CD4-positive, alpha-beta T cell treated with Interleukin-15 for 4 hours (primary cell): ENCODE measurements at regions not wholly inside any gene's neighbourhood (a gene's known extent, or its start where the extent isn't known, plus 50 kb on each side); places are given as distances from the start of the nearest gene placed in this dataset.

ENCODE experiments used
- DNase-seq: peaks from one replicate; pipeline ENCODE4 v3.0.0-alpha.2; 2020; ENCODE audit warnings: low spot score

DNA sequence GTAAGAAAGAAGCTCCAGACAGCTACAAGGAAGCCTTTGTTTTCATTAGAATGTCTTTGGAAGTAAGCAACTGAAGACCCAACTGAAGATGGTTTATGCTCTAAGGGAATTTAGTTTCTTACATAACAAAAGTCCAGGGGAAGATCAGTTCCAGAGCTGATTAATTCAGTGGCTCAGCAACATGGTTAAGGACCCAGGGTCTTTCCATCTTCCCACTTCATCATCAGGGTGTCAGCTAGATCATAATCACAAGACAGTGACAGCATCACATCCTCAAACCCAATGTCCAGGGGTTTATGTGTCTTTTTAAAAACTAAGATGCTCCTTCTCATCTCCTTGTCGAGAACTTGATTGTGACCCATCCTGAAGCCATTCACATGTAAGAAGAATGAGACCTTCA, 119.7 kb upstream of the PRDM1 start:
- DNase-seq = no peak

DNA sequence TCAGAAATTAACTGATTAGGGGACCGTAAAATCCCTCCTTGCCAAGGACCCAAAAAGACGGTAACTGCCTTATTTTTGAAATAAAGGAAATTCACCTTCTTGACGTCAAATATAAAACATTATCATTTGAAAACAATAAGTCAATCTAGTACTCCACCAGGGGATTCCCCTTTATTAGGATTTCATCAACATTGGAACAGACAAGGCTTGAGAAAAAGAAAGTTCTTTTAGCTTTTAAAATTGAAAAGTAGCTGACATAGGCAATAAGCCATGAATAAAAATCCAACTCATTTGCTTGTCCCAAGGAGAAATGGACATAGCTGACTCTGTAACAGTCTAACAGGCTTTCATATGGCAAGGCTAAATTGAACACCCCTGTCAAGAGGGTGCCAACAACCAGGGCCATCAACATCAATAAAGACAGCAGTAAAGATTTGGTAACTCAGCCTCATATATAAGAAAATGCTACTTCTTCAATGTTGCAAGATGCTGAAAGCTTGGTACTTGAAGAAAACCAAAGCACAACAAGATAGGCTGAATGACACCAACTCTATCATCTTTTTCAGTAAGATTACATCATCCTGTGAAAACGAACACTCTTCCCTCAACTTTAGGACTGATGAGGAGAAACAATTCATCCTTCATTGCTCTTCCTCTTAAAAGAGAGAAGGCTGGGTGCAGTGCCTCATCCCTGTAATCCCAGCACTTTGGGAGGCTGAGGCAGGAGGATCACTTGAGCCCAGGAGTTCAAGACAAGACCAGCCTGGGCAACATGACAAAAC, 121.0 kb upstream of the PRDM1 start:
- no peak for DNase-seq

DNA sequence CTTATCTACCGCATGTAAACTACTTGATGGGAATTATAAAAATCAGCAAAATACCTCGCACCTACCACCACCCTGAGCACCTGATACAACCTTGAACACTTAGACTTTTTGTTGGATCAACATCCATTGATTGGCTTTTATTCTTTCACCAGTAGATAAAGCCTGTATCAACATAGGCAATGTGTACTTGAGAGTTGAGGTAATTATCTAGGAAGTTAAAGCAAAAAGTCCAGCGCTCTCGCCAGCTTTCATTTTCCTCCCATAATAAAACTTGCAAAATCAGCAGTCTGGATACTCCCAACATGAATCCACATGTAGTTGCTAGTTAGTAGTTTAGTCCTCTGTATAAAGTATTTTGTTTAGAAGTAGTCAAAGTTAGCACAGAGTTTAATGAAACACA, 132.0 kb upstream of the PRDM1 start:
- no peak for DNase-seq

DNA sequence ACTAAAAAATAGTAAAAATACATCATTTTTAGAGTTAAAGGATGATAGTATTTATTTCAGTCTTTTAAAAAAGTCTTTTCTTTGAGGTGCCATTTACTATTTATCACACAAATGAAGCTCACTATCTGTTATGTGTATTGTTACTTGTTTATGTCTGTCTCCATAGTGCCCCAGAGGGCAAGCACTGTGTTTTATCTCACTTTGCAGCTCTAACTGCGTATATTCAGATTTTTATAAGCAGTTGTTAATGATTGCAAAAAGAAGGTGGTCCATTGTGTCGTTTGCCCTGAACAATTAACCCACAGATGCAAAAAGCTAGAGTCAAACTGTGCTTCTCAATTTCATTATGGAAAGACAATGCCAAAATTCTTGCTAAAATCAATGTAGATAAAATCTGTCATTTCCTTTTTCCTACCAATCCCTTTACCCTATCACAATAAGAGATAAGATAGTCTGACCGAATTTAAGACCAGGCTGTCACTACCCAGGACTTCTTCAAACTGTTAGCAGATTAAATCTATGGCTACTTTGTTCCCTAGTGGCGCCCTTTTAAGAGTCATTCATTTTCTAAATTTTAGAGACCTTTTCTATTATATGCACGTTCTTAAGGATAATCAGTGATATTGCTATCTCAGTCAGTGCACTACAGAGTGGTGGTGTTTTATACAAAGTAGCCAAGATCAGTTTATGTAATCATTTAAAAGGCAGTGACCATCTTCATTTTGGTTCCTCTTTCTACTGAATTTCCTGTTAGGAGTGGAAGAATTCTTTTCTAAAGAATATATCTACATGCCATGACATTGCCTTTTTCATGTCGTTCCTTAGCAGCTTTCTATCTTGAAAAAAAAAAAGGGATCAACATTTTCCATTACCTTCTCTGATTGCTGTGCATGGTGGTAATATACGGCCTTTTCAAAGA, 133.1 kb upstream of the PRDM1 start:
- no peak for DNase-seq

DNA sequence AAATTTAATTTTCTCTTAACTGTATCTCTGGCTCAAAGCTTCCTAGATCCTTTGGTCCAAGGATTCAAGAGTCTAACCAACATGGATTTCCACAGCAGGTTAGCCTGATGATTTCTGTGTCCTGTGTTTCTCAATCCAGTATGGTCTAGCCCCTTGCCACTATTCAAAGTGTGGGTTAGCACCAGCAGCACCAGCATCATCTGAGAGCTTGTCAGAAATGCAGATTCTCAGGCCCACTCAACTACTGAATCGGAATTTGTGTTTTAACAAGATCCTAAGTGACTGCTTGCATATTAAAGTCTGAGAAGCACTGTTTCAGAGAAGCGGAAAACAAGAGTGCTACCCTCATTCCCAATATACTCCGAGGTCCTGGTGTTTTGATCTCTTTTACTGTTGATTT, 133.8 kb upstream of the PRDM1 start:
- DNase-seq = no peak

DNA sequence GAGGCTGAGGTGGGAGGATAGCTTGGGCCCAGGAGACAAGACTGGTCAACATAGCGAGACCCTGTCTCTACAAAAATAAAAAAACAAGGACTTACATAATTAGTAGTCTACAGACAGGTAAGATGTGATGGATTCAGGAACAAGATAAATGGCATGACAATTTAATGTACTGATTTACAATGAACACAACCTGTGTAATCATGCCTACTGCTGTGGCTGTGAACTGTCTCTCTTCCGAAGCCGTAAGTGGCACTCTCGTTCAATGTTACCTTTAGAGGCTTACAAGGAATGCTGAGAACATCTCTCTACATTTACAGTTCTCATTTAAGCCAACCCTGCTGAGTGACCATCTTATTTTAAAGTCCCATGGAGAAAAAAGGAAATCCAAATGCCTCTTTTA, 134.8 kb upstream of the PRDM1 start:
- no peak for DNase-seq

DNA sequence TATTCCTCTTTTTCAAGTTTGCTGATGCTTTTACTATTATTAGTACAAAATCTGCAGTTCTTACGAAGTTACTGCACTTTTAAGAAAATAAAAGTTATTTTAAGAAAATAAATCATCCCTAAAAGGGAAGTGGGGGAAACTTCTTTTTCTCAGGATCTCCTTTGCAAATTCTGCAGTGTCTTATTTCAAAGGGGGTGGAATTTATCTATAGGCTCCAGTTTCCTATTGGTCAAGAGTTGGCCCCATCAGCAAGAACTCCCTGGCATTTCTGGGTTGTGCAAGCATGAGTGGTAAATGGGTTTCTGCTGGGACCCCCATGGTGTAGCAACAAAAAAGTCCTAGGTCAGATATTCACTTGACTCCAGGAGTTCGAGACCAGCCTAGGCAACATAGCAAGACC, 136.3 kb upstream of the PRDM1 start:
- DNase-seq = no peak

DNA sequence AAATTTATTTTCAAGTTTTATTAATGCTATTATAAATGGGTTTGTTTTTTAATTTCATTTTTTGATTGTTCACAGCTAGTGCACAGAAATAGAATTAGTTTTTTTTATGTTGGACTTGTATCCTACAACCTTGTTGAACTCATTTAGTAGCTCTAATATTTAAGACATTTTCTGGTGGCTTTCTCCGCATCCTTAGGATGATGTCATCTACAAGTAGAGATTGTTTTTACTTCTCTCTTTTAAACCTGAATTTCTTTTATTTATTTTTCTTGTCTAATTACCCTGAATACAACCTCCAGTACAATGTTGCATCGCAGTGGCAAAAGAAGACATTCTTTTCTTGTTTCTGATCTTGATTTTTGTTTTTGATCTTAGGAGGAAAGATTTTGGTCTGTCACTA, 142.6 kb upstream of the PRDM1 start:
- DNase-seq = no peak

DNA sequence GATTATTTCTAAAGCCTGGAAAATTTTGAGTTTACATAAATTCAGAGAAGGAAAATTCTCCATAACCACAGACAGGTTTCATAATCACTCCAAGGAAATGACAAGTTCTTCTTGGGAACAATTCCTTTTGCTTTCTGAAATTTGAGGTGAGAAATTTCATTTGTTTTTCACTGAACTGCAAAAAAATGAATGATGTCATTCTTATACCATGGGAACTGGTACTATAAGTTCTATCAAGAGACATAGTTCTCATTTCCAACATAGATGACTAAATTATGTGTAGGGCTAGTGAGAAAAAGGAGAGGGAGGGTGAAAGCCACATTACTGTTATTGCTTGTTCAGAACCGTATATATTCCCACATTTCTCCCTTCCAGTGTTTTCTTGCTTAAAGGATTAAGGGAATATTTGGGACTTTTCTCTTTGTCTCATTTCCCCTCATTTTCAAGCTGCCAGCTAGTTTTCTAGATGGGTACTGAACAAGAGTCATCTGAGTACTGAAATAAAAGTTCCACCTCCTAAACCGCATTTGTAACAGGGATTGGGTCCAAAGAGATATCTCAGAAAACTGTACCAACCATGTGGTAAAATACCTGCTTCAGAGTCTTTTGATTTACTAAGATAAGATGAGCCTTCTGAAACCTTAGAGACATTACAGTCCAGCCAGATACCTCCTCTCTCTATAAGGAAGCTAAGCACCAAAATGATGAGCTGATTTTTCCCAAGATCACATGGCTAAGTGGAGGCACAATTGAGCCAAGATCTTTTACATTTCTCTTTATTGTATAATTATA, 144.3 kb upstream of the PRDM1 start:
- DNase-seq = no peak

DNA sequence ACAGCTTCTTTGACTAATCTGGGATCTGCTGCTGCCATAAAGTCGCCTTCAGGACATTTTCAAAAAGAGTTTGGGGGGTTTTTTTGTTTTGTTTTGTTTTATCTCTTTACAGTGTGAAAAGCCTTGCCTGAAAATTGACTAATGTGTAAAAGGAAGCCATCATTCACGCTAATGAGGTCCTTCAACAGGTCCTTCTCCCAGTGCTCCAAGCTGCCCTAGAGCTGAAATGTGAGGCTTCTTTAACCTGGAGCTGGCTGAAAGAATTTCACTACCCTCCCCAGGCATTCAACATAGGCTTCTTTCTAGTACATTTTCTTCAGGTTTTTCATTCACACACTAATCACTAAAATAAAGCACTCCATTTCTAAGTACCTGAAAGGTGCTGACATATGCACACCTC, 145.1 kb upstream of the PRDM1 start:
- DNase-seq = no peak

DNA sequence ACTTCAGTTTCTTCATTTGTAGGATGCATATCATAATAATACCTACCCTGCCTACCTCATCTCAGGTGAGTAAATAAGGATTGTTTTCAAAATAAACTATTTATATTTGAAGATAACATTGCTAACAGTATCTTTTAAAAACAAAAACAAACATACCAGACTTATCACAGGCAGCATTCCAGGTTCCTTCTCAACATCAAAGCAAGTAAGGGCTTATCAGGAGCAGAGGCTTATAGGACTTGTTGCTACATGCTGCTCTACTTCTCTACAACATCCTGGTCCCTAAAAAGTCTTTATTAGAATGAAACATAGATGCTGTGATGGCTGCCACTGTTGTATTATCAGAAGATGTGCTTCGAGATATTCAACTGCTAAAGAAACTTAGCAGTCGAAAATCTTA, 149.2 kb upstream of the PRDM1 start:
- no peak for DNase-seq

DNA sequence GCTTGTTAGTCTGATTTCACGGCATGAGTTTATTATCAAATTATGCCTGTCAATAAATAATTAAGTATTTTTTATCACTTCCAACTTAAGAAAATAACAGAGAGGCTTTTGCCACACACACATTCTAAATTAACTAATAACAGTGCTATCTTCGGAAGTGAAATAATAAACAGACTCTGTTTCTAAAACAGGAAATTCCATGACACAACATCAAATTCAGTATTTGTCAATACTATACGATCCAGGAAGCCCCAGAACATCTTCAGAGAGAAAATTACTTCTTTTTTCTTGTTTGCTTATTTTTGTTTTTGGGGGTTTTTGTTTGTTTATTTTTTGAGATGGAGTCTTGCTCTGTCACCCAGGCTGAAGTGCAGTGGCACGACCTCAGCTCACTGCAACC, 150.7 kb upstream of the PRDM1 start:
- DNase-seq = no peak

DNA sequence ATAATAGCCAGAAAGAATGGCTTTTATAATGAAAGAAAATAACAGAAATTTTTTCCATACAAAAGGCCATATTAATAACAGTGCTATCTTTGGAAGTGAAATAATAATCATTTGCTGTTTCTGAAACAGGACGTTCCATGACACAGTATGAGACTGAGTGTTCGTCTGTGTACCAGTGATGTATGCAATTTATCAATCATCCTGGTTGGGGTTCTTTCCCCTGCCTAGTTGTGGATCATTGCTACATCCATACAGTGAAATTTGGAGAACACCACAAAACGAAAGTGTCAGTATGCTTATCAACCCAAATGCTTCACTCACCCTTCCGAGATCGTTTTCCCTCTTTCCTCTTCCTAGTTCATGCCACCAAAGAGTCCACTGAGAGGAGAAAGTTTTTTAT, 151.4 kb upstream of the PRDM1 start:
- no peak for DNase-seq

DNA sequence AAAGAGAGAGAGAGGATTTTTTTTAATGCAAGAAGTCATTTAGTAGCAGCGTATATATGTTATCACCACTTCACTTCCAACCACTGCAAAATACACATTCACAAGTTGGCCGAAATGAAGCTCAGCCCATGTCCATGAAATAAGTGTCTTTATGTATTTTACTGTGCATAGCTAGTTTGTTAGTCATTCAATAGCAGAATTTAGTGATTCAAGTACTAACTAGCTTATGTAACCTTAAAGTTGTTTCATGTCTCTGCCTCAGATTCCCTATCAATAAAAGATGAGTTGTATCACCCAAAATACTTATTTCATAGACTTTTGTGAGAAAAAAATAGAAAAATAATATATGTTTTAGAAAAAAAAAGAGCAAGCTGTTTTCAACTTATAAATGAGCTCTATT, 153.7 kb upstream of the PRDM1 start:
- DNase-seq = no peak

DNA sequence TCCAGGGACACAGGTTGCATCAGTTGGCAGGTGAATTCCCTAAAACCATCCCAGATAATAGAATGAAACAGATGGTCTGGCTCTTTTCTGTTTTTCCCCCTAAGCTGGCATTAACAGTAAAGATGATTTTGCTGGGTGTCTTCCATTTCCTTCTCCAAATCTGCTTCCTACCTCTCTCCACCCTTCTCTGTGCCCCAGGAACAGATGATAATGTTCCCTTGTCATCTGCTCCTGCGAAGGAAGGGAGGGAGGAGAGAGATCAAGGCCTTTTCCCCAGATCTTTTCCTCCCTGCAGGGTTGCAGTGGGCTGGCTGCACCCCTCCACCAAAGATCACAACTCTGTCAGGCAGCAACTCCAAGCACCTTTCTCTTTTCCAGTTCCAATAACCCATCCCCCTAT, 156.5 kb upstream of the PRDM1 start:
- no peak for DNase-seq

DNA sequence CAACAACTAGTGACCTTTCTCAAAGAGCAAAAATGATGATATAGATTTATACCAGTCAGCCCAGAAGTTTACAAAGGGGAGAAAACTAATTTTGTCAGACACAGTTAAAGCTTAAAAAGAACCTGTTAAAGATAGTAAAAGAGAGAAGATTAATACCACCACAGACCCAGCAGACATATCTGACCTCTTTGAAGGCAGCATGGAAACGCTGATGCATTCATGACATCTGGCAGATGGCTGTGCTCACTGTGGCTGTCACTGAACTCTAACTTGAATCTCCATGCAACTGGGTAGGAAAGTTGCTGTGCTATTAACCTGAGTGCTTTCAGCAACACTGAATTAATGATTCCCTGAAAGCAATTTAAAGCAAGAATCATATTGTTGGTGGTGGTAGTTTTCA, 159.8 kb upstream of the PRDM1 start:
- no peak for DNase-seq

DNA sequence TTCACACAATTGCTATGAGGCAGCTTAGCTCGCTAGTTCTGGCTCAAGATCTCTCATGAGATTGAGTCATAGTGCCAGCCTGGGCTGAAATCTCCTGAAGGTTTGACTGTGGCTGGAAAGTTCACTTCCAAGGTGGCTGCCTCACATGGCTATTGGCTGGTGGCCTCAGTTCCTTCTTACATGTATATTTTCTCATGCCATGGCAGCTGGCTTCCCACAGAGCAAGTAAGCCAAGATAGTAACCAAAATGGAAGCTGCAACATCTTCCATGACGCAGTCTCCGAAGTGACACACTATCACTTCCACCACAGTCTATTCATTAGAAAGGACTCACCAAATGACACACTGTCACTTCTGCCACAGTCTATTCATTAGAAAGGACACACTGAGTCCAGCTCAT, 160.4 kb upstream of the PRDM1 start:
- no peak for DNase-seq

DNA sequence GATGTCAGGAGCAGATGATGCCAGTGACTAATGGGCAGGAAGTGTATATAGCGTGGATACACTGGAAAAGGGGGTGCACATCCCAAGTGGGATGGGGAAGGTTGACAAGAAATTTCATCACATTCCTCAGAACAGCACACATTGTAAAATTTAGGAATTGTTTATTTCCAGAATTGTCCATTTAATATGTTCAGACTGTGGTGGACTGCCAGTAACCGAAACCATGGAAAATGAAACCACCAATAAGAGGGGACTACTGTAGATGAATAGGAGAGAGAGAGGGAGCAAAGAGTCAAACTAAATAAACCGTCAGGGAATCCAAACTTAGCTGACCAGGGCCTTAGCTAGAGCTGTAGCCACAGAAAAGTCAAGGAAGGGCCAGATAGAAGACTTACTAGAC, 164.4 kb upstream of the PRDM1 start:
- no peak for DNase-seq

DNA sequence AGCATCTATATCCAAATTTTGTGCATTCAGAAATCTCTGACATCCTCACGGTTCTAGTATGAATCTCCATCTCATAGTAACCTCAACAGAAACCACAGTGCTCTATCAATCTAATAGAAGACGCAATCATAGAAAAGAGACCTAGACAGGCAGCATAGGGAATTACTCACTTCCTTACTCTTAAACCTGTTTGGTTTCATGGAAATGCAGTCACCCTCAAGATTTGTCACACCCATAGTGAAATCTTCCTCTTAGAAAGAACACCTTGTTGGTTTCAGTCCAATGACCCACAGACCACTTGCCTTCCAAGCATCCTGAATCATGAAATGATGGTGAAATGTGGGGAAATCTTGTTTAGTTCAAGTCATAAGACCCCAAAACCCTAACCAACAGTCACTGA, 166.1 kb upstream of the PRDM1 start:
- DNase-seq = no peak

DNA sequence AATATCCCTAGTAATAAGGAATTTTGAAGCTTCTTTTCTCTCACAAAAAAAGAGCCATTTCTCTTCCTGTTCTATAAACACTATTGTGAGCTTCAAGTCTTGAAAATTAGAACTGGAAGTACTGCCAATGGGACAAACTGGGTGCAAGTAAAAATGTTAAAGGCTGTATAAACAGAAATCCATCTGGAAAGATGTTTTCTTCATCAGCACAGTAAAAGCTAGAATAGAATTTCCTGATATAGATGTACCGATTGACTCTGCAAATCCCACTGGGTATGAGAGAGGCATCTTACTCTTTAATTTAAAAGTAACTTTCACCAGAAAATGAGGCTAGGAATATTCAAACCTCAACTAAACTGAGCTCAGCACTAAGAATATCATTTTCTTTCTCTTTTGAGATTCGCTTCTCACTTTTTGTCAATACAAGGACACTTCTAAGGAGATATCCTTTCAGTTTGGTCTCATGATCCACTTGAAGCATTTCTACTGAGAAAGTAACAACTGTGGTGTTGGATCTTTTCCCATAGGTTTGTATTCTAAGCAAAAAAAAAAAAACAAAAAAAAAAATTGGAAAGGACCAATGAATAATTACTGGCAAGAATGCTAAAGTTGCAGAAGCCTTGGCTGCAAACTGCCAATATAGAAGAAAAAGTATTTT, 169.0 kb upstream of the PRDM1 start:
- no peak for DNase-seq

DNA sequence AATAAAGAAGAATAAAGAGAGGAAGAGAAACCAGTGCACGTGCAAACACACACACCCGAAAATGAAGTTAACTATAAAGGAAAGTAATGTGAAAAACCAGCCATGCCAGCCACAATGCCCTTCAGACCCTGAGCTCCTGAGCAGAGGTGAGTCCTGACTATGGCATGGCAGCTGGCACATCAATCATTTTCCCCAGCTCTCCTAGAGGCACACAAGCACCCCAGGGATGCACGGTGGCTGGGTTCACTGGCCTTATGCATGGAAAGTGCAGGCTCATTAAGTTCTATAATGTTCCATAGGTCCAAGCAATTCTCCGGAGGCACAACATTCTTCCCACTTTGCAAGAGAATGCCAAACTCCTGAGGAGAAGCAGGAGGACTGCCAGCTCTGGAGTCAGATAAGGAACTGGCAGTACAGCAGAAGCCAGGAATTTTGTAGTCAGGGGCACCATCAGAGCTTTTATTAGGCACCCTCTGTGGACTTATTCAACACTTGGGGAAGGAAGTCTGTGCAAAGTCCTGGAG, 175.0 kb upstream of the PRDM1 start:
- no peak for DNase-seq

DNA sequence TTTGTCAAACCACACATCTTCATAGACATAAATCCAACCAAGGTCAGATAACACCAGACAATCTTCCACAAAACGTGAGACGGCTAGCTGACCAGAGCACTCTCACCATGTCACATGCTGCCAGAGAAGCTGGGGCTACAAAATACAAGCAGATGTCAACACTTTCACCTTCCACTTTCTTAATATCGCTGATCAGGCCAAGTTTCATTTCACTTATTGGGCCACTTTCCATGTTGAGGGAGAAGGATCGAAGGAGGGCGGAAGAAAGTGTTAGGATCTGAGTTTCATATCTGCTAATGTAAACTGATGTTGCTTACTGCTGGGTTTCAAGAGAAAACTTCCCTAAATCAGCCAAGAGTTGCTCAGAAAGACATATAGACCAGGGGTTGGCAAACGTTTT, 177.0 kb upstream of the PRDM1 start:
- DNase-seq = no peak
